ENCODE measurements at regions not wholly inside any gene's neighbourhood (a gene's known extent, or its start where the extent isn't known, plus 50 kb on each side); places are given as distances from the start of the nearest gene placed in this dataset.

- no peak overlapping the region for H3K4me3 Mint-ChIP-seq
- Histone ChIP-seq H3K9me3 (ENCODE audit: control insufficient read depth, low read depth, low read length) (no peaks in the 10 kb centered on the region), H2BK15ac (ENCODE audit: low read depth, low read length) (no peak overlapping the region), H2BK12ac (ENCODE audit: insufficient read length, low read depth, low read length) (no peak overlapping the region), H3K18ac (ENCODE audit: insufficient read length, low read depth, low read length) (no peak overlapping the region), H3T11ph (ENCODE audit: low read length) (no peak overlapping the region), H2AFZ (ENCODE audit: low read length) (no peak overlapping the region), H4K5ac (ENCODE audit: insufficient read length, low read depth, low read length) (no peak overlapping the region), H4K8ac (replicated peaks; ENCODE audit: insufficient read length, low read depth, low read length) (no peak overlapping the region), H3K9ac (ENCODE audit: extremely low read depth, insufficient read length, low read length) (no peak overlapping the region), H3K4me2 (ENCODE audit: insufficient read depth, insufficient read length, low read length) (no peak overlapping the region), H2BK5ac (ENCODE audit: insufficient read length, low read length) (no peak overlapping the region), H3K14ac (ENCODE audit: insufficient read depth, low read length) (no peak overlapping the region), H2BK120ac (ENCODE audit: low read depth, low read length, poor library complexity, severe bottlenecking) (no peak overlapping the region), H3K79me2 (ENCODE audit: insufficient read depth, low read length) (no peaks in the 10 kb centered on the region), H2AK5ac (ENCODE audit: insufficient read length, low read length) (no peak overlapping the region), H3K4me1 (ENCODE audit: insufficient read depth, low read length) (no peaks in the 10 kb centered on the region; the same call in none of the 2 replicates), H3K23me2 (ENCODE audit: insufficient read length, low read depth, low read length, poor library complexity, severe bottlenecking) (no peaks in the 10 kb centered on the region), H2BK20ac (ENCODE audit: low read depth, low read length, poor library complexity, severe bottlenecking) (no peak overlapping the region), H3K27ac (ENCODE audit: insufficient read length, low read depth, low read length) (no peak overlapping the region), H4K20me1 (ENCODE audit: control insufficient read depth, insufficient read depth, insufficient read length) (no peaks in the 10 kb centered on the region), H3K56ac (ENCODE audit: insufficient read length, low read depth, low read length) (no peak overlapping the region), H3K4ac (ENCODE audit: low read depth, low read length) (no peak overlapping the region), H3K79me1 (ENCODE audit: insufficient read depth, low read depth, low read length, poor library complexity, severe bottlenecking) (no peaks in the 10 kb centered on the region), H3K27me3 (ENCODE audit: insufficient read depth, low read length) (no peaks in the 10 kb centered on the region), H3K23ac (ENCODE audit: insufficient read length, low read depth, low read length) (no peak overlapping the region), H4K91ac (ENCODE audit: insufficient read length, low read depth, low read length) (no peak overlapping the region)
- no peaks in the 10 kb centered on the region for H3K9me3 Mint-ChIP-seq
- H3K4me1 Mint-ChIP-seq = peaks cover 4 to 6% of the 10 kb centered on the region in 2 experiments; a peak in 2 of 4 replicates
- WGBS (ENCODE audit: extremely low coverage, insufficient read length, low lambda C conversion rate) = no CpG with 5 or more reads among the region's 1 CpG
- no peaks in the 10 kb centered on the region for H3K36me3 Mint-ChIP-seq (ENCODE audit: insufficient read depth in 1 of 3, low read depth in 3 of 3)
- DNase-seq = no peak
- no peak for TF ChIP-seq CTCF (conservative IDR thresholded peaks at IDR 0.05)
- no peak overlapping the region for H3K27ac Mint-ChIP-seq
- H3K27me3 Mint-ChIP-seq (ENCODE audit: low read depth) = no peaks in the 10 kb centered on the region
Observed at GRCh38 chr2:187115627-187116026, 266.7 kb upstream of the ZSWIM2 start.
